ENCODE measurements at regions not wholly inside any gene's neighbourhood (a gene's known extent, or its start where the extent isn't known, plus 50 kb on each side); places are given as distances from the start of the nearest gene placed in this dataset.
"Not testable (repeated sequence)": the region's sequence is repeated elsewhere in the genome, so short reads cannot be mapped to it uniquely, and the experiment has no call there.

DNA sequence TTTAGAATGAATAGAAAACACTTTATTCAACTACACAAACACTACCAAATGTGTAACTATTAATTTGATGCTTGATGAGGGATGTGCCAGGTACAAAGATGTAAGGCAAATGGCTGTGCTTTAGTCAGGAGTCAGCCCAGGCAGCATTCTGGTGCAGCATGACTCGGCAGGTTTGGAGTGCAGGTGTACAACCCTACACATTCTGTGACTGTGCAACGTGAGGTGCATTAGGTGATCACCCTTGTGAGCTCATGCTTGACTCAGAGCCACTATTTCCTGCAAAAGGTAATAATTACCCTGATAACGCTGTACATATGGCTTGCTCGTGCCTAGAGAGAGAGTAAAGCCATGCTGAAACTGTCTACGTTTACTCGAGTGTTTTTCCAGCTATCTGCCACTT, 288.7 kb upstream of the DSEL start:
- DNase-seq (ENCODE audit: insufficient read length, low spot score) (no peak), FAIRE-seq (no peak)

DNA sequence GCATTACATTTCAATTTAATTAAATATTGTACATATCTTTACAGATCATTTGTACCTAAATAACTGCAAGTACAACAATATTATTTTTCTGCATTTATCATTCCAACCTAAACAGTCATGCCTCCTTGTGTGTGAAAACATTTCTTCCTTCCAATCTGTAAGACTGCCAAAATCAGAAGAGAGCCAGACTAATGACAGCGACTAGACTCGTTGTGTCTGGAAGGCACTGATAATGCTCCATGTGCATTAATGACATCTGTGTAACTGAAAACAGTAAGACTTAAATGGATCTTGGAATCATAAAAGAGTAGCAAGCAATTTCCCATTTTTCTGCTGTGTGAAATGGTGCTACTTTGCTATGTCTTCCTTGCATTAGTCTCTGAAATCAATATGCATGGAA, 278.0 kb upstream of the DSEL start:
- DNase-seq (ENCODE audit: insufficient read length, low spot score) (no peak), FAIRE-seq (no peak)

DNA sequence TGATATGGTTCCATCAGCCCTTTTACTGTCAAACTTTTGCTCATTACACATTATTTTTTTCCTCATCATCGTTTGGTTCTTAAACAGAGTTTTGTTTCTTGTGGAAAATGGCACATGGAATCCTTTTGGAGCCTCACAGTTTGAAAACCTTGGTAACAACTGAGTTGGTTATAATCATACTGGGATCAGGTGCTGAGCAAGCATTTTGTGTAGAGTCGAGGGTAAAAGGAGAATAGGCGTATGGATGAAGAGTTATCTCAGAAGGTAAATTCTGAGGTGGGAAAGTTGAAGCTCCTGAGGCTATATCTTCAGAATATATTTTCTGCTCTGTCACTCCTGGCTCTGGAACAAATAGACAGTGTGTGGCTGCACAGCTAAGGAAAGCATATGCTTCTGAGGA, 274.0 kb upstream of the DSEL start:
- FAIRE-seq, result no peak
- DNase-seq (ENCODE audit: insufficient read length, low spot score), result no peak

DNA sequence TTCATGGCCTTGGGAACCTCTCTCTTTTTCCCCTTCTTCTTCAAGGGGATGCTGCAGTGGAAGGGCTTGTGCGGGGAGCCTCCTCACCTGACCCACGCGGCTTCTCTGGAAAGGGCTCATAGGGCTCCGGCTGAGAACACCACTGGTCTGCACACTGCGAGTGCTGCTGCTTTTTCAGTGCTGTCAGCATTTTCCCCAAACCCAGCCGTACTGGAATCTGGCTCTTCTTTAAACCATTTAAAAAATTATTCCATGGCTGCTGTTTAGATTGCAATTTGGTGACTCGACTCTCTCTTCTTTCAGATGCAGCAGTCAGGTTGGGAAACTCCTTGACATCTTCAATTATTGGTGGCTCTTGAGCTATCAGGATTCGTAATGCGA, 272.6 kb upstream of the DSEL start:
- DNase-seq (ENCODE audit: insufficient read length, low spot score) (no peak), FAIRE-seq (no peak)

DNA sequence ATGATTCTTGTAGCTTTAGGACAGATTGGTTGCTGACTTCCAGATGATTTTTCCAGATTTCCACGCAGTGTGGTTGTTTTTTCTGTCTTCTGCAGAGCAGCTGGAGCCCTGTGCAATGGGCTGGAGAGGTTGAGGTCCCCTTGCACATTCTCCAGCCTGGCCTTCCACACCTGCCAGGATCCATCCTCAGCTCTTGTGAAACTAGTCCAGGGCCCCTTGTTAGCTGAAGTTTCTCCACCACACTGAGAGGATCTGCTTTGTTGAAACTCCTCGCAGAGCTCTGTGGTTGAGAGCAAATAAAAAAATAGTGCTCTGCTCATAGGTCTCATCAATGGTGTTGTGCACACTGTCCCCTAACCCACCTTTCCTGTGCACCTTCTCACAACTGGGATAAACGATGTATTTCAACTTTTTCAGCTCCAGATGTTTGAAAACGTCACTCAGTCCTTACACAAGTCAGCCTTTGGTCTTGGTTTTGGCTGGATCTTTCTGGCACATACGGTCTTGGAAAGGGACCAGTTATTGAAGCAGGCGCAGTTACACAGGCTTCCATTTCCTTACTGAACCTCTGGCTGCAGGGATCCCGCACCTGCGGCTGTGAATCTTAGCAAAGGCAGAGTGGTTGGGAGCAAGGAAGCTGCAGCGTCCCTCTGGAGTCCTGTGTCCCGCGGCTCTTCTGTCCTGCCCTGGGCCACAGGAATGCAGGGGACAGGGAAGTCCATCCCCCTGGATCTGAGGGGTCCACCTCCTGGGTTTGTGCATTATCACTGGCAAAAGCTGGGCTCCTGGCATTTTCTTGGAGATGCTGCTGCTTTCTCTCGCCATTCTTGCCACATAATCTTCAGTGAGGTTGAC, 272.0 kb upstream of the DSEL start:
- DNase-seq (ENCODE audit: insufficient read length, low spot score) (no peak), FAIRE-seq (no peak)

DNA sequence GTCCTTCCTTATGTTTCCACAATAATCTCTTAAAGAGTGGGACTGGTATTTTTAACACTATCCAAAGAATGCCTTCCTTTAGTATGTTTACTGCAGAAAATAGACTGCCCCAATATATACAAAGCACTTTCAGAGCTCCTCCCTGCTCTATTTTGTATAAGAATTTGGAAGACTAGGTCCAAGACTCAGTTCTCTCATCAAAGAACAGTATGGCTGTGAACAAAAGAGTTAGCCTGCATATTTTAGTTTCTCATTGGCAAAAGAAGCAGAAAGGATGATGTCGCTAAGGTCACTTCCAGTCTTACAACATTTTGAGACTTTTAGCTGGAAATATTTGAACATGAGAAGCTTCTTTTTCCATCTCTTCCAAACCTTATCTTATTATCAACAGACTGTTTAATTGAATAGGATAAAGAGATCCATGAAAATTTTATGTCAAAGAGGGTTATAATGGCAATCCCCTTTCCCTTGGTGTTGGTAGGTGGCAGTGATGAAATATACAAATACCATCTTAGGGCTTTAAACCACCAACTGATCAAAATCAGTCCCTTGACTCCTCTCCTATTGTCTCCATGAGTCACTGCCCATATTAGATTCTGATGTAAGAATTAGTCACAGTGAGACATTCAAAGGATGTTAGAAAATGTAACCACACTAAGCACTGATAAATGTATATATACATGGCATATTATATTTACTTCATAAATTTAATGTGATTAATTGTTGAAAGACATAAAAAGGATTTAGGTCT, 266.9 kb upstream of the DSEL start:
- DNase-seq (ENCODE audit: insufficient read length, low spot score) (peak; percentile 26), FAIRE-seq (no peak)

DNA sequence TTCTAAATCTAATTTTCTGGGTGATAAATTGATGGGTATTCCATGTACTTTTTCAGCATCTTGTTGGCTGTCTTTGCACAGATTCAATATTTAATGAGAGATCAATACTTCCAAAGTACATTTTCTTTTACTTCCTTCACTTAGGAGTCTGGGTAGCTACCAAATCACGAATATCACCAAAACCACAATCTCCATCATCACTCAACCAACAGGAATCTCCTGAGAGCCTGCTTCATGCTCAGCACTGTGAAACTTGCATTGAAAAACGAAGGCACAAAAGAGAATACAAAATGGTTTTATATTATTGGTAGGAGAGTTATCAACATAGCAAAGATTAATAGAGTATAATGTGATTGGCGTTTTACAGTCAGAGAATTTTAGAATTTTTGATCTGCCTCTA, 261.5 kb upstream of the DSEL start:
- FAIRE-seq (no peak), DNase-seq (ENCODE audit: insufficient read length, low spot score) (no peak)

DNA sequence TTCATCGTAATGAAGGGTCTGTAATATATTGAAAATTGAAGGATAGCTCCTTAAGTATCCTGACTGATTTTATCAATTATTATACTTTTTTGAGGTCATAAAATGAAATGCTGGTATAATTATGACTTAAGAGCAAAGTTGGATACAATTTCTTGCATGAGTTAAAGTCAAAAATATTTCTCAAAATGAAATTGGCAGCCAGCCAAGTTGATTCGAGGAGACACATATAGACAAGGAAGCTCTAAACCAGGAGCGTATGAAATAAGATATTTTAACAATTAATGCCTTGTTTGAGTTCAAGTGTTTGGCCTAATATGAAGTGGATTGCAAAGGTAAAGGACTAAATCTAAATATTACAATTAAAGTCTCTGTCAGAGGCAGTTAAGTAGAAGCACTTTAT, 260.4 kb upstream of the DSEL start:
- FAIRE-seq (no peak), DNase-seq (ENCODE audit: insufficient read length, low spot score) (no peak)

DNA sequence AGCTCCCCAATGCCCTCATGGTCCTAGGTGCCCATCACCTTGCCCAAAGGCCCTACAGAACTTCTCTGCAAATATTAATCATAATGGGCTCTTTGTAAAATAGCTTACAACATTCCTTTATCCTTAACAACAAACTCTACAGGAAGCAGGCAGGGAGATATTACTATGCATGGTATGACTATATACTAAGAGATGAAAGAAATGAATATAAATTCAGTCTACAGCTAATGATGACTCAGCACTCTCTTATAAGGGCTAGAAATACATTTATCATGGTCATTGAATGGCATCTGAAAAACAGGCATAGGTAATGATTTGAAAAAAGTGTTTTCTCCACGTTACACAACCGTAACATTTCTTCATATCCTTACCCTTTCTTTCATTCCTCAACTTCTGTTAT, 254.8 kb upstream of the DSEL start:
- FAIRE-seq (no peak), DNase-seq (ENCODE audit: insufficient read length, low spot score) (peak; percentile 6)

DNA sequence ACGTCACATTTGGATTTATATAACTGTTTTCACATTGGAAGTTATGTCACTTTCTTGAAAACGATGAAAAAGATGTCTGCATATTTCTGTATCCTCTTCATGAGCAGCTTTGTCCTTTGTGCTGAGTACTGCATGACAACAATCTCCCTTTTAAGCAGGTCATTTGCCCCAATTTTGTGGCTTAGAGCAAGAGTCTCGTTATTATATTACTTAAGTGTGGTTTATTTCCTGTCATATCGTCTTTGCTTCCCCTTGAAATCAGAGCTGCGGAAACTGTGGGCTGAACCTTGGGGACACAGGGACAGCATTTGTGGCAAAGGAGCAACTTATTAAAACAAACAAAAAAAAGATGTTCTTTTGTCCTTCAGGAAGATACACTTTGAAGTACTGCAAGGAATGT, 254.0 kb upstream of the DSEL start:
- DNase-seq (ENCODE audit: insufficient read length, low spot score) (no peak), FAIRE-seq (no peak)

DNA sequence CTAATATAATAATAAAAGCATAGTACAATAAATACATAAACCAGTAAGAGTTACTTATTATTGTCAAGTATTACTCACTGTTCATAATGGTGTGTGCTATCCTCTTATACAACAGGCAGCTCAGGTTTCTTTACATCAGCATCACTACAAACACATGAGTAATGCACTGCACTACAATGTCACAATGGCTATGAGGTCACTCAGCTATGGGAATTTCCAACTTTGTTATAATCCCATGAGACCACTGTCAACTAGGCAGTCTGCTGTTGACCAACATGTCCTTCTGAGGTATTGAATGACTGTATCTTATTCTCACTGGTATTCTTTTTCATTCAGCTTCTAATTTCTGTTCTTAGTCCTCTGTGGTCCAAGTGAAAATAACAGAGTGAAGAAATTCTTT, 250.4 kb upstream of the DSEL start:
- DNase-seq (ENCODE audit: insufficient read length, low spot score) (peak; percentile 7), FAIRE-seq (no peak)

DNA sequence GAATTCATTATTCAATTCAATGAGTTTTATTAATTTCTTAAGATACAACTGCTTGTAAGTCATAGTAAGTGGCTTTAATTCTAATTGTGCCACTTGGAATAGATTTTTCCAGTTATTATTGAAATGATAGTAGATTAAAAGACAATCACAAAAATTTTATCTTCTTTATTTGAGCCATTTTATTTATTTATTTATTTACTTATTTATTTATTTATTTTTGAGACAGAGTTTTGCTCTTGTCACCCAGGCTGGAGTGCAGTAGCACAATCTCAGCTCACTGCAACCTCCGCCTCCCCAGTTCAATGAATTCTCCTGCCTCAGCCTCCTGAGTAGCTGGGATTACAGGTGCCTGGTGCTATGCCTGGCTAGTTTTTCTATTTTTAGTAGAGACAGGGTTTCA, 235.7 kb upstream of the DSEL start:
- DNase-seq (ENCODE audit: insufficient read length, low spot score); FAIRE-seq: not testable (repeated sequence)

DNA sequence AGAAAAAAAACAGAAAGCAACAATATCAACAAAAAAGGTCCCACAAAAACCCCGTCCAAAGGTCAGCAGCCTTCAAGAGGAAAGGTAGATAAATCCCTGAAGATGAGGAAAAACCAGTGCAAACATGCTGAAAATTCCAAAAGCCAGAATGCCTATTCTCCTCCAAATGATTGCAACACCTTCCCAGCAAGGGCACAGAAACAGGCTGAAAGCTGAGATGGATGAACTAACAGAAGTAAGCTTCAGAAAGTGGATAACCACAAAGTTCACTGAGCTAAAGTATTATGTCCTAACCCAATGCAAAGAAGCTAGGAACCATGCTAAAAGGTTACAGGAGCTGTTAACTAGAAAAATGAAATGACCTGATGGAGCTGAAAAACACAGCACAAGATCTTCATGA, 226.4 kb upstream of the DSEL start:
- no peak for DNase-seq (ENCODE audit: insufficient read length, low spot score)
- FAIRE-seq, result no peak

DNA sequence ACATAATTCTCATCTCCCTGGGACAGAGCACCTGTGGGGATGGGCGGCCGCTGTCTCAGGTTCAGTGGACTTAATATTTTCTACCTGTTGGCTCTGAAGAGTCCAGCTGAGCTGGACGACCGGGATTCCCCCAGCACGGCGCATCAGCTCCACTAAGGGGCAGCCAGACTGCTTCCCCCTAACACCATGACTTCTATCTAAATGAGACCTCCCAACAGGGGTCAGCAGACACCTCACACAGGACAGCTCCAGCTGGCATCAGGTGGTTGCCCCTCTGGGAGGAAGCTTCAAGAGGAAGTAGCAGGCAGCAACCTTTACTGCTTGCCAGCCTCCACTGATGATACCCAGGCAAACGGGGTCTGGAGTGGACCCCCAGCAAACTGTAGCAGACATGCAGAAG, 226.0 kb upstream of the DSEL start:
- no peak for DNase-seq (ENCODE audit: insufficient read length, low spot score)
- FAIRE-seq, result no peak

DNA sequence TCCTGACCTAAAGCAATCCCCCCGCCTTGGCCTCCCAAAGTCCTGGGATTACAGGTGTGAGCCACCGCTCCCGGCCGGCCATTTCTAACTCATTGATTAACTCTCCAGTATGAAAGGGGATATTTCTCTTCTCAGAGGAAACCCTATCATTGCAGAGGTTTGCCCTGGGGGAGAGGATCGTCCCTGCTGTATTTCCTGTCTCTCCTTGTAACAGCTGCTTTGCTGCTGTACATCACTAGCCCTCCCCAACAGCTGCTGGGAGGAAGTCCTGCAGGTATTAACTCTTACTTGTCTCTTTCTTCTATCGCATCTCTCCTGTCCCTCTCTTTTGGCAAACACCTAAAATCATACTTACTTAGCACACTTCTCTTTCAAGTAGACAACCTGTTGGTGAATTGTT, 219.0 kb upstream of the DSEL start:
- FAIRE-seq (no peak), DNase-seq (ENCODE audit: insufficient read length, low spot score) (no peak)

DNA sequence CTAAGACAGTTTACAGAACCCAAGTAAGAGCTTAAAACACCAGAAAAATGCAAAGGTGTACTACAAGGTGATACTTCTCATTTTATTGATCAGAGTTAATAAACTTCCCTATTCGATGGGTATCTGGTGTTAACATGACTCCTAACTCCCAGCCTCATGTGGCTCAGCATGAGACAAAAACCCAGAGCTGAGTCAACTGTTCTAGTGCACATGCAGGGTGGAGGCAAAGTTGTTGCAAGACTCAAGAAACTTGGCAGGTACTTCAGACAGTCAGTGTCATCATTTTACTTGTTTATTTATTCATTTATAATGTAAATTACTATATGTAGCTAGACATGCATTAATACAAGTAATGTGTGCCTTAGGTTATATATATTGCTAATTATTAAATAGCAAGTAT, 216.6 kb upstream of the DSEL start:
- FAIRE-seq (no peak), DNase-seq (ENCODE audit: insufficient read length, low spot score) (no peak)

DNA sequence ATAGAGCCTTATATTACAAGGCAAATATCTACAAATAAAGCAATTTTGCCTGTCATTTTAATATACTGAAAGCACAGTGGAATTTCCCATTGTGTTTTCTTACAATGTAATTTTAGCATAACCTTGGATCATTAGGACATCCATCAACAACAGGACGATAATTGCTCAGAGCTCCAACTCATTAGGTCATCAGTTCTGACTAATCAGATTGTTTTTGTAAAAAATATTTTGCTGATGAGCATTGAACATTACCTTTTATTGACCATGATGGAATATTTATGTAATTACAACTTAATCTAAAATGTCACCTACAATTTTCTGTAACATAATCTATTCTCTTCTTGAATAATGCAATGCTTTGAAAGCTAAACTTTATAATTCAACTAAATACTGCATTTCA, 215.3 kb upstream of the DSEL start:
- no peak for DNase-seq (ENCODE audit: insufficient read length, low spot score)
- FAIRE-seq, result no peak

DNA sequence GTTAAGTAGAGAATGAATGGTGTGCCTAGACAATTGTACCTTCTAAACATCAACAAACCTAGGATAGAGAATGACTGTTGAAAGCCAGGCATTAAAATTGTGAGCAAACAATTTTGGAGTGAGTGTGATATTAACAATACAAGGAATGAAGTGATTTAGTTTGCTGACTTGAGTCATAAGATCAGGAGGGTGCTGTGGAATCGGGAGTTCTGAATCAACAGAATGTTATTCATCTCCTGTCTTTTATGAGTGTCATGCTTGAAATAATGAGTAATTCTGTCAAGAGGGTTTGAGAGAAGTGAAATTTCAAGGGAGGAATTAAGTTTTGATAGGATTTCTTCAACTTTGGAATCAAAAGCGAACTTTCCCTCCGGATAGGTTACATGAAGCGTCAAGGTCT, 214.4 kb upstream of the DSEL start:
- FAIRE-seq (no peak), DNase-seq (ENCODE audit: insufficient read length, low spot score) (peak; percentile 24)

DNA sequence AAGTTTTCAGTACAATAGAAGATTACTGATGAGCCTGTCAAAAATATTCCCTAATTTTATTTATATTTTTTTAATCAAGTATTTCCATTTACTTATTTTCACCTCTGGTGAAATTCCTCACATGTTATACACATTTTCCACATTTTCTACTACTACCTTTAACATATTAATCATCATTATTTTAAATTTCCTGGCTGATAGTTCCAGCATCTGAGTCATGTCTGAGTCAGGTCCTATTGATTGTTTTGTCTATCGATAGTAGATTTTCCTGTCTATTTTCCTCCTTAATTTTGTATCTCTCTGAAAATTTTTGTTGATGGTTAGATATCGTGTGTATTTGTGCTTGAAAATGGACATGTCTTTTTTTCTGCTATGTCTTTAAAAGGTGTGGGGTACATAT, 211.8 kb upstream of the DSEL start:
- DNase-seq (ENCODE audit: insufficient read length, low spot score), result no peak
- FAIRE-seq, result no peak

DNA sequence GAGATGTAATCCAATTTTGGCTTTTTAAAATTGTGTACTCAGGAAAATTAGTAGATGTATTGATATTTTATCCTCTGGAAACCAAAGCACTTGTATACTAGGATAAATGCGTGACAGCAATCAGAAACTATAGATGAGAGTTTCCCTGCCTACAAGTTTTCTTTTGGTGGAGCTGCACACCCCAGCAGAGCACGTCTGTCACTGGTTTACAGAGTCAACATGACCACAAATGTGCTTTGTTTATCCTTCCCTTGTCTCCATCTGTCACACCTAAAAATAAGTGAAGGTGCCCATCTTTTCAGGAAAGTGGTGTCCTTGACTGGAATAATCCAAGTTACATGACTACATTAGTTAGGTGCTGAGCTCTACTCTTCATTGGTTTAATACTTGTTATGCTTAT, 210.4 kb upstream of the DSEL start:
- FAIRE-seq, result no peak
- no peak for DNase-seq (ENCODE audit: insufficient read length, low spot score)

DNA sequence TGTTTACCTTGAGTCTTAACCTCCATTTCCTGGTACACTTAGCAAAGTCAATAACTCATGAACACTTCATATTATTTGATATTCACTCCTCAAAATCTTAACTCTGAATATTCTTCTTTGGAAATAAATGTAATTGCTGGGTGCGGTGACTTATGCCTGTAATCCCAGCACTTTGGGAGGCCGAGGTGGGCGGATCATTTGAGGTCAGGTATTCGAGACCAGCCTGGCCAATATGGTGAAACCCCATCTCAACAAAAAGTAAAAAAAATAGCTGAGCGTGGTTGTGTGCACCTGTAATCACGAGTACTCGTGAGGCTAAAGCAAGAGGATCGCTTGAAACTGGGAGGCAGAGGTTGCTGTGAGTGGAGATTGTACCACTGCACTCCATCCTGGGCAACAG, 201.3 kb upstream of the DSEL start:
- no peak for FAIRE-seq

DNA sequence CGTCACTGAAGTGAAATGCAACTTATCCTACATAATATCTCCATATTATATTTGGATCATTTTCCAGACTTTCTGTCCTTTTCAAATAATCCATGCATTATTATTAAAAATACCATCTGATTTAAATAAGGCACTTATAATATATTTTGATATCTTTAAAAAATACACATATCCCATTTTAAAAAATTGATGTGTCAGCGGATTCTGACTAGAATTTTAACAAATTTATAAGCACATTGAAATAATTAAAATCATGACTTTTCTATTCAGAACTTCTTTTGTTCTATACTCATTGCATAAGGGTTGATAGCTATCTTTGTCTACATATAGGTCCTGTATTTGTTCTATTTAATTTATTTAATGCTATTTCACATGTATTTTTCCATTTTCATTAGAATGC, 199.0 kb upstream of the DSEL start:
- FAIRE-seq (no peak), DNase-seq (ENCODE audit: insufficient read length, low spot score) (no peak)

More for the DNA sequence above, 201.3 kb upstream of the DSEL start:
- no peak for DNase-seq (ENCODE audit: insufficient read length, low spot score)
